HG03103 (cell line): ENCODE measurements at regions not wholly inside any gene's neighbourhood (a gene's known extent, or its start where the extent isn't known, plus 50 kb on each side); places are given as distances from the start of the nearest gene placed in this dataset.
"Not testable (repeated sequence)": the region's sequence is repeated elsewhere in the genome, so short reads cannot be mapped to it uniquely, and the experiment has no call there.

Experiments used
- ATAC-seq: cut with Tn5 transposase; IDR thresholded peaks from one replicate; pipeline ENCODE4 v1.9.1; 2021; ENCODE audit warnings: low read depth; ENCODE audit not compliant: unreplicated experiment

- no peak for ATAC-seq
Measured at GRCh38 chr7:32765185-32765584, 126.4 kb downstream of the KBTBD2 start.

DNA sequence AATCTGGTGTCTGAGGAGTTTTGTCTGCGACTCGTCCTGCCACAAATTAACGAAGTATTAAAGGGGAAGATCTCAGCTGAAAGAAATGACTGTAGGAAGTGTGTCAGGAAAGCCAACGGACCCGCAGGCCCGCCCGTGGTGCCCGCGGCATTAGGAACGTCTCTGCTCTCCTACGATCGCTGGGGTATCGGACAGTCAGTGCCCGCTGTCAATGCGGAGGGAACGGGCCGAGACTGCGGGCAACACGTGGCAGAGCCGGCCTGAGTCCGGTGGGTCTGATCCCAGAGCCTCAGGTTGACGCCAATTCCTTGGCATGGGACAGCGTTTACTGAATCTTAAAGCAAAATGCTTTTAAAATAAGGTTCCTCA, 128.7 kb downstream of the KBTBD2 start:
- ATAC-seq, result no peak

DNA sequence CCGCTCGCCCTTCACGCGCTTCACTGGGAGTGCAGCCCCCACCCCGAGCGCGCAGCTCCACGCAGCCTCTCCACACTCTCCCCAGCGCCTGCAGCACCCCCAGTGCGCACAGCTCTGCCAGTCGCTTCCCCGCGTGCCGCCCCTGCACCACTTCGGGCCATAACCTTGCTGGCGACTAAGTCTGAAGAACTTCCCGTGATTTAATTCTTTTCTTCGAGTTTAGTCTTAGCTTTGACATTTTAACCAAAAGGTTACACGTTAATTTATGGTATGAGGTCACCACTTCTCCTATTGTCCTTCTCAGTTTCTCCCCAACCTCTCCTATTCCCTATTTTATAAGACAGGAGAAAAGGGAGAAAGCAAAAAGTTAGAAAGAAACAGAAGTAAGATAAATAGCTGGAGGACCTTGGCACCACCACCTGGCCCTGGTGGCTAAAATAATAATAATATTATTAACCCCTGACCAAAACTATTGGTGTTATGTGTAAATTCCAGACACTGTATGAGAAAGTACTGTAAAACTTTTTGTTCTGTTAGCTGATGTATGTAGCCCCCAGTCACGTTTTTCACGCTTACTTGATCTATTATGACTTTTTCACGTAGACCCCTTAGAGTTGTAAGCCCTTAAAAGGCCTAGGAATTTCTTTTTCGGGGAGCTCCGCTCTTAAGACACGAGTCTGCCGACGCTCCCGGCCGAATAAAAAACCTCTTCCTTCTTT, 129.2 kb downstream of the KBTBD2 start:
- ATAC-seq, result not testable (repeated sequence)

DNA sequence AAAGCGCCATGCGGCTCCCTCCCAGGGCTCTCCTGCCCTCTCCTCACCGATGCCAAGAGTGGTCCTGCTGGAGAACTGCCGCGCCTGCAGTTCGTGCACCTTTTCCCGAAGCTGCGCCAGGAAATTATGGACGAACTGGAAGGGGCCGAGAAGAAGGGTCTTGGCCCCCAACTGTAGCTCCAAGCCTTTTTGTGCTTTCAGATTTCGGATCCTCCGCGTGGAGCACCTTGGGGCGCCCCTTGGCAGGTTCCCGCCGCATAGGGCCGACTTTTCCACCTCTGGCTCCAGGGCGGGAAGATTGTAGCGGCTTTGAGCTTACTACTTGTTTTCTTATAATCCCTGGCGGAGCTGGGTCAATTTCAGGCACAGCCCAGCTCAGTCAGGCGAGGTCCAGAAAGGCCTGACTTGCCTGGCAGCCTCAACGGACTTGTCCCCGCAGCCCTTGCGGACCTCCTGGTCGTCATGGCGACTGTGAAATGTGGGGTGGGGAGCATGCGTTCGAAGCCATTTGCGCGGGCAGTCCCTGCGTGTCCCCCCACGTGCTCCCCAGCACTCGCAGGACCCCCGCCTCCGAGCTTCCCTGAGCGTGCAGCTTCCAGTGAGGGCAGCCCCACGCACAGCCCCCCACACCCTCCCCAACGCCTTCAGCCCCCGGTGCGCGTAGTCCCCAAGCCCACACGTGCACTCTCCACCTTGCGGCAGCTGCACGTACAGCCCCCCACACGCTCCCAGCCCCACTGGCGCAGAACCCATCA, 129.9 kb downstream of the KBTBD2 start:
- no peak for ATAC-seq

DNA sequence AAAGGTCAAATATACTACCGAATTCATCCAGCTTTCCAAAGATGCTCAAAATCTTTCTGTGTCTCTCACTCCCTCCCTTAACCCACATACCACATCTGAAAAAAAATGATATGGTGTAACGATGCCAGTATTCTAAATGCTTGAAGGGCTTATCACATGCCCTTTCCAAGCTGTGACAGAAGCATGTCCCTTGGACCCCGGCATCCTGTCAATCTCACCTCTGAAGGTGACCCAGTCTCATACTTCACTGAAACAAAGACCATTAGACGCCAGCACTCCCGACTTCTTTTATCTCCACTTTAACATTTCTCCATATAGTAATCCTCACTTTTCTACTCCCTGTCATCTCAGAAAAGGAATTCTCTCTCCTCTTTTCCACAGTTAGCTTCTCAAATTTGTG, 130.8 kb downstream of the KBTBD2 start:
- not testable (repeated sequence) for ATAC-seq

GRCh38 chr7:32759859-32760258, 131.7 kb downstream of the KBTBD2 start:
- not testable (repeated sequence) for ATAC-seq

DNA sequence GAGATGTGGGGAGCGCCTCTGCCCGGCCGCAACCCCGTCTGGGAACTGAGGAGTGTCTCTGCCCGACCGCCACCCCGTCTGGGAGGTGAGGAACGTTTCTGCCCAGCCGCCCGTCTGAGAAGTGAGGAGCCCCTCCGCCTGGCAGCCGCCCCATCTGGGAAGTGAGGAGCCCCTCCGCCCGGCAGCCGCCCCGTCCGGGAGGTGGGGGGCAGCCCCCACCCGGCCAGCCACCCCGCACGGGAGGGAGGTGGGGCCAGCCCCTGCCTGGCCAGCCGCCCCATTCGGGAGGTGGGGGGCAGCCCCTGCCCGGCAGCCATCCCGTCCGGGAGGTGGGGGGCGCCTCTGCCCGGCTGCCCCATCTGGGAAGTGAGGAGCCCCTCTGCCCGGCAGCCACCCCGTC, 137.7 kb downstream of the KBTBD2 start:
- not testable (repeated sequence) for ATAC-seq

- ATAC-seq, result not testable (repeated sequence)
Measured at GRCh38 chr7:32748337-32748736, 143.2 kb downstream of the KBTBD2 start.

DNA sequence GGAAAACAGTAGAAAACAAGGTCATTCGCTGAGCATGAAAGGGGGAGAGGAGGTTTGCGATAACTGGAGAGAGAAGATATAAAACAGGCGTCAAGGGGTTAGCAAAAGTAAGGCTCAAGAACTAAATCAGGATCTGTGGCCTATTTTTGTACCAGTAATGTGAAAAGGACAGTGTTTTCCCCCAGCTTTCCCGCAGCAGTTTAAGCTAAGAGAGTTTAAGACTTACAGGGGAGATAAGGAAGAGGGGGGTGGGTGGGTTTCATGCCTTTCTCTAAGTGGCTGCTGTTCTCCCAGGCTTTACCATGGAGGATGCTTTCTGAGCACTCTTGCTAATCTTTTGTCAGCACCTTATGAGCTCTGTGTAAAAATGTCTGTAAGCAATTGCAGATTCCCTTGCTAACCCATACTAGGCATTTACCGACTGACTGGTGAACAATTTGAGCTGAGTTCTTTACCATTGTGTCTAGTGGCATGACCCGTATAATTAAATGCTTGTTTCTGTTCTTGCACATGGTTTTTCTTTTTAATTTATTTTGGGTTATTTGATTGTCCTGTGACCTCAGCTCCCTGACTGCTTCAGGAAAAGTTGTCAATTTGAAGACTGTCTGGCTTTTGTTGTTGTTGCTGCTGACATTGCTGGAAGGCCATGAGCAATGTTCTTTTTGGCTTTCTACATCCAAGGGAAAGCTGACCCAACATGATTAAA, 144.0 kb downstream of the KBTBD2 start:
- not testable (repeated sequence) for ATAC-seq

- ATAC-seq, result not testable (repeated sequence)
Measured at GRCh38 chr7:32741853-32742476, 149.6 kb downstream of the KBTBD2 start.

- not testable (repeated sequence) for ATAC-seq
Measured at GRCh38 chr7:32739749-32740148, 151.8 kb downstream of the KBTBD2 start.

GRCh38 chr7:32738390-32738789, 153.2 kb downstream of the KBTBD2 start:
- ATAC-seq, result not testable (repeated sequence)

- not testable (repeated sequence) for ATAC-seq
Measured at GRCh38 chr7:32732767-32733166, 158.8 kb downstream of the KBTBD2 start.

- not testable (repeated sequence) for ATAC-seq
Measured at GRCh38 chr7:32729335-32729675, 162.3 kb downstream of the KBTBD2 start.

- peak; percentile 77 for ATAC-seq
Measured at GRCh38 chr7:32728412-32729334, 162.9 kb downstream of the KBTBD2 start.

- peak; percentile 51 for ATAC-seq
Measured at GRCh38 chr7:32727483-32728411, 163.8 kb downstream of the KBTBD2 start.

DNA sequence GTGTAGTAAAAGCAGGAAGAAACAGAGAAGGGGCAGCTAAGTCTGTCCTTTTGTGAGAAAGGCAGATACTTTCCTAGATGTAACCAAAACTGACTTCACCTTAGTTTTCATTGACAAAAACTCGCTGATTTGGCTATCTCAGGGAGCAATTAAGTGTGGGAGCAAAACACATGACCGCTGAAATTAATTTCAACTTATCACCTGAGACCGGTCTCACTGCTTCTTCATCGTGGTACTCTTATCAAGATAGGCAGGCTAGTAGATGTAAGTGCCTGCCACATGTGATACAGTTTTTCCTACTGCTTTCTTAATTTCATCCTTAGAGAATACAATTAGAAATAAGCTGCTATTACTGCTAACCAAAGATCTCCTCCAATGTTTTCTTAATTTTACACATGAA, 168.7 kb downstream of the KBTBD2 start:
- ATAC-seq, result not testable (repeated sequence)

DNA sequence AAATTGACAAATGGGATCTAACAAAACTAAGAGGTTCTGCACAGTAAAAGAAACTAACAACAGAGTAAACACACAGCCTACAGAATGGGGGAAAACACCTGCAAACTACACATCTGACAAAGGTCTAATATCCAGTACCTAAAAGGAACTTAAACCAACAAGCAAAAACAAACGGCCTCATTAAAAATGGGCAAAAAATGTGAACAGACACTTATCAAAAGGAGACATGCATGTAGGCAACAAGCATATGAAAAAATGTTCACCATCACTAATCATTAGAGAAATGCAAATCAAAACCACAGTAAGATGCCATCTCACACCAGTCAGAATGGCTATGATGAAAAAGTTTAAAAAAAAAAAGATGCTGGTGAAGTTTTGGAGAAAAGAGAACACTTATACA, 197.4 kb downstream of the KBTBD2 start:
- no peak for ATAC-seq
